Thoracic aorta (tissue), 2 donors: ENCODE measurements at regions not wholly inside any gene's neighbourhood (a gene's known extent, or its start where the extent isn't known, plus 50 kb on each side); places are given as distances from the start of the nearest gene placed in this dataset.
"Not testable (repeated sequence)": the region's sequence is repeated elsewhere in the genome, so short reads cannot be mapped to it uniquely, and the experiment has no call there.

Source experiments
- ATAC-seq: fragments of 150-250 bp; one replicate; pipeline ENCODE4 v1.8.0; 2017; ENCODE audit warnings: low read depth; ENCODE audit not compliant: insufficient number of reproducible peaks, low FRiP score
- DNase-seq: peaks from one replicate; pipeline ENCODE4 v3.0.0-alpha.2; 2020; ENCODE audit warnings: low spot score
- H3K27ac ChIP-seq, 2 donors: fragments of 200-600 bp; sonication (generic); 1 replicate in 1 of 2; 2 replicates in 1 of 2; pipeline ENCODE4 v1.5.1; 2016; ENCODE audit warnings: mild to moderate bottlenecking in 2 of 2, moderate library complexity in 2 of 2
- H3K27me3 ChIP-seq: fragments of 200-600 bp; sonication (generic); replicated peaks from 2 replicates; pipeline ENCODE4 v1.6.0; 2016; ENCODE audit warnings: mild to moderate bottlenecking; ENCODE audit not compliant: insufficient read depth
- H3K36me3 ChIP-seq: fragments of 200-600 bp; sonication (generic); one replicate; pipeline ENCODE4 v1.5.1; 2016
- H3K4me1 ChIP-seq, 2 donors: fragments of 200-600 bp; sonication (generic); 1 replicate in 1 of 2; 2 replicates in 1 of 2; pipeline versions ENCODE4 v1.5.1 to v1.6.0; 2016; ENCODE audit warnings: low read depth in 2 of 2, mild to moderate bottlenecking in 1 of 2; ENCODE audit not compliant: control insufficient read depth in 1 of 2
- H3K4me3 ChIP-seq: fragments of 200-600 bp; sonication (generic); 2 replicates; pipeline ENCODE4 v1.5.1; 2016; ENCODE audit warnings: mild to moderate bottlenecking
- H3K9me3 ChIP-seq: fragments of 200-600 bp; sonication (generic); 2 replicates; pipeline ENCODE4 v1.5.1; 2016
- TF ChIP-seq, protein P1 (sequence below): fragments of 200-600 bp; sonication (generic); IDR thresholded peaks from one replicate; pipeline ENCODE4 v1.5.1; 2019; ENCODE audit warnings: antibody characterized with exemption

- ATAC-seq (no peak), DNase-seq (no peak)
- Histone ChIP-seq H3K9me3 (no peaks in the 10 kb centered on the region), H3K4me3 (no peak overlapping the region), H3K27ac (no peak overlapping the region), H3K36me3 (no peaks in the 10 kb centered on the region), H3K27me3 (no peaks in the 10 kb centered on the region), H3K4me1 (peaks cover 0 to 7% of the 10 kb centered on the region in 2 donors)
- TF ChIP-seq, protein P1, sequence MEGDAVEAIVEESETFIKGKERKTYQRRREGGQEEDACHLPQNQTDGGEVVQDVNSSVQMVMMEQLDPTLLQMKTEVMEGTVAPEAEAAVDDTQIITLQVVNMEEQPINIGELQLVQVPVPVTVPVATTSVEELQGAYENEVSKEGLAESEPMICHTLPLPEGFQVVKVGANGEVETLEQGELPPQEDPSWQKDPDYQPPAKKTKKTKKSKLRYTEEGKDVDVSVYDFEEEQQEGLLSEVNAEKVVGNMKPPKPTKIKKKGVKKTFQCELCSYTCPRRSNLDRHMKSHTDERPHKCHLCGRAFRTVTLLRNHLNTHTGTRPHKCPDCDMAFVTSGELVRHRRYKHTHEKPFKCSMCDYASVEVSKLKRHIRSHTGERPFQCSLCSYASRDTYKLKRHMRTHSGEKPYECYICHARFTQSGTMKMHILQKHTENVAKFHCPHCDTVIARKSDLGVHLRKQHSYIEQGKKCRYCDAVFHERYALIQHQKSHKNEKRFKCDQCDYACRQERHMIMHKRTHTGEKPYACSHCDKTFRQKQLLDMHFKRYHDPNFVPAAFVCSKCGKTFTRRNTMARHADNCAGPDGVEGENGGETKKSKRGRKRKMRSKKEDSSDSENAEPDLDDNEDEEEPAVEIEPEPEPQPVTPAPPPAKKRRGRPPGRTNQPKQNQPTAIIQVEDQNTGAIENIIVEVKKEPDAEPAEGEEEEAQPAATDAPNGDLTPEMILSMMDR, result no peak
Measured at GRCh38 chr7:25698451-25699113, 453.4 kb upstream of the NFE2L3 start.

DNA sequence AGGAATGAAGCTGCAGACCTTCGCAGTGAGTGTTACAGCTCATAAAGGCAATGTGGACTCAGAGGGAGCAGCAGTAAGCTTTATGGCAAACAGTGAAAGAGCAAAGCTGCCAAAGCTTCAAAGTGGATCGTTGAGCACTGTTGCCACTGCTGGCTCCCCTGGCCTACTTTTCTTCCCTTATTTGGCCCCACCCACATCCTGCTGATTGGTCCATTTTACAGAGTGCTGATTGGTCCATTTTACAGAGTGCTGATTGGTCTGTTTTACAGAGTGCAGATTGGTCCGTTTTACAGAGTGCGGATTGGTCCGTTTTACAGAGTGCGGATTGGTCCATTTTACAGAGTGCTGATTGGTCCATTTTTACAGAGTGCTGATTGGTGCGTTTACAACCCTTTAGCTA, 451.9 kb upstream of the NFE2L3 start:
- ATAC-seq, H3K9me3 ChIP-seq, H3K4me1 ChIP-seq, H3K4me3 ChIP-seq, DNase-seq, H3K36me3 ChIP-seq, H3K27ac ChIP-seq, H3K27me3 ChIP-seq: not testable (repeated sequence)

DNA sequence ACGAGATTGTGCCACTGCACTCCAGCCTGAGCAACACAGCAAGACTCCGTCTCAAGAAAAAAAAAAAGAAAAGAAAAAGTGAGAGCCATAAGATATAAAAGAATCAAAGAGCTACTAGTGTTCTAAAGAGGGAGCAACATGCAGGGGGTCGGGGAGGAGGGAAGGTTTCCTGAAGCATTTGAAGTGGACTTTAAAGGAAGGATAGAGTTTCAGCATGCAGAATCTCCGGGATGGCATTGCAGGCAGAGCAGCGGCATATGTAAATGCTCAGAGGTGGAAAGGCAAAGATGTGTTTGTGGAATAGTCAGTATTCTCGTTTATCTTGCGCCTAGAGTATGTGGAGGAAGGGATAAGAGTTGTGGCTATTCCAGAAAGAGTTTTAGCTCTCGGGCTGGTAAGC, 447.6 kb upstream of the NFE2L3 start:
- no peak overlapping the region for H3K27ac ChIP-seq
- no peaks in the 10 kb centered on the region for H3K27me3 ChIP-seq
- no peak for ATAC-seq
- TF ChIP-seq, protein P1, result no peak
- no peaks in the 10 kb centered on the region for H3K36me3 ChIP-seq
- H3K4me3 ChIP-seq, result no peak overlapping the region
- DNase-seq, result no peak
- no peaks in the 10 kb centered on the region for H3K9me3 ChIP-seq
- no peaks in the 10 kb centered on the region for H3K4me1 ChIP-seq

GRCh38 chr7:25706764-25707163, 445.2 kb upstream of the NFE2L3 start:
- Histone ChIP-seq H3K4me3 (no peak overlapping the region), H3K27me3 (no peaks in the 10 kb centered on the region), H3K4me1 (peaks cover 4 to 13% of the 10 kb centered on the region in 2 donors), H3K36me3 (no peaks in the 10 kb centered on the region), H3K9me3 (no peaks in the 10 kb centered on the region), H3K27ac (no peak overlapping the region)
- DNase-seq (no peak), ATAC-seq (no peak)
- TF ChIP-seq, protein P1, result no peak

DNA sequence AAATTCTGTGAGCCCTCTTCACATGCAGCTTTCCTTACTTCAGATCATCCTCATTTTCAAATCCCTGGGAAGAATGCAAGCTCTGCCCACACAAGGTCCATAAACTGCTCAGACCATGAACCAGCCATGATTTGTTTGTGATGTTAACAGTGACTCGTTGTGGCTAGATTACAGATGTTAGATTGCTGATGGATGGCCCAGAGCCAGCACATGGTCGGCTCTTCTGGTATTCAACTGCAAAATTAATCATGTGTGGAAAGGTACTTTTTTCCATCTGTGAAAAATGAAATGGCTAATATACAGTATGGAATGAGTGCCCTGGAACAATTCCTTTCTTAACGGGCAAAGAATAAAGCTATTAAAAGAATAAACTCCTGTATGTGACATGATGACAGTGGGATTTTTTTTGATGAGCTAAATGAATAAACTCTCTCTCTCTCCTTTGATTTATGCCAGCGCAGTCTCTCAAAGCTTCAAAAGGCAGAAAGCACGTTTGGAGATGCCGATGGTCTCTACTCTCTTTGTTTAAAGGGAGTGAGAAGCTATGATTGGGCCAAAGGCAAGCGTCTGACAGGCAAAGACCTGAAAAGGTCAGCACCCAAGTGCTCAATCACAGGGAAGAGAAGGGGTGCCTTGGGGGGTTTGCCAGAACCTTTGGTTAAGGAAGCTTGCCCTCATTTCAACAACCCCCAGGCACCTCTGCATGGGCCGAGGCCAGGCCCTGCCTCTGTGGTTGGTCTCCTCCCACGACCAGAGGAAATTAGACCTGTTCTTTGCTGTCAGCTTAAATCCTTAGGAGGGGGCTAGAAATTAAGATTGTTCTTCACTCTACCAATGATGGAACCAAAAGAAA, 444.0 kb upstream of the NFE2L3 start:
- DNase-seq (no peak), ATAC-seq (no peak)
- Histone ChIP-seq H3K4me1 (peaks cover 16 to 24% of the 10 kb centered on the region in 2 donors), H3K27me3 (no peaks in the 10 kb centered on the region), H3K36me3 (no peaks in the 10 kb centered on the region), H3K27ac (no peak overlapping the region), H3K4me3 (no peak overlapping the region), H3K9me3 (no peaks in the 10 kb centered on the region)
- TF ChIP-seq, protein P1, result no peak
